Upper lobe of left lung (tissue), 4 donors: ENCODE measurements at regions not wholly inside any gene's neighbourhood (a gene's known extent, or its start where the extent isn't known, plus 50 kb on each side); places are given as distances from the start of the nearest gene placed in this dataset.
"Not testable (repeated sequence)": the region's sequence is repeated elsewhere in the genome, so short reads cannot be mapped to it uniquely, and the experiment has no call there.

Experiments used
- CTCF ChIP-seq, 6 experiments: fragments of 450-650 bp in 4 of 6; fragments of 200-600 bp in 2 of 6; sonication (generic) in 2 of 6; IDR thresholded peaks; one replicate each; pipeline ENCODE4 v1.5.1; 2016 to 2019; ENCODE audit warnings: antibody characterized with exemption in 6 of 6
- EP300 ChIP-seq, 4 donors: sonication (generic); formaldehyde crosslinking; IDR thresholded peaks; one replicate each; pipeline ENCODE4 v1.5.1; 2017; ENCODE audit warnings: antibody characterized with exemption in 4 of 4, control low read depth in 2 of 4
- POLR2A ChIP-seq, 4 donors: fragments of 450-650 bp; IDR thresholded peaks; one replicate each; pipeline ENCODE4 v1.5.1; 2016 to 2017; ENCODE audit warnings: antibody characterized with exemption in 4 of 4, mild to moderate bottlenecking in 2 of 4
- POLR2AphosphoS5 ChIP-seq, 2 donors: sonication (generic); formaldehyde crosslinking; IDR thresholded peaks; one replicate each; pipeline ENCODE4 v1.5.1; 2017; ENCODE audit warnings: antibody characterized with exemption in 2 of 2

GRCh38 chr22:25398591-25399062 is 165.8 kb upstream of the GRK3 start:
- TF ChIP-seq POLR2A, POLR2AphosphoS5, CTCF, EP300 (IDR thresholded peaks at IDR 0.05): not testable (repeated sequence)
